CD14-positive monocyte (primary cell): ENCODE measurements at regions not wholly inside any gene's neighbourhood (a gene's known extent, or its start where the extent isn't known, plus 50 kb on each side); places are given as distances from the start of the nearest gene placed in this dataset.

Experiments used
- DNase-seq, 3 donors: peaks; one replicate each; pipeline ENCODE4 v3.0.0-alpha.2; 2011 to 2022
- H2AFZ ChIP-seq: 2 replicates; pipeline ENCODE4 v1.6.0; 2012; ENCODE audit warnings: mild to moderate bottlenecking, low read depth, low read length, inconsistent platforms; ENCODE audit not compliant: insufficient read depth, poor library complexity, severe bottlenecking
- H3K27ac ChIP-seq, 2 donors: 1 replicate in 1 of 2; 2 replicates in 1 of 2; pipeline ENCODE4 v1.5.1; 2012 to 2013; ENCODE audit warnings: low read length in 2 of 2, control low read depth in 1 of 2, inconsistent platforms in 1 of 2, low read depth in 1 of 2, mild to moderate bottlenecking in 1 of 2
- H3K27me3 ChIP-seq, 2 donors: one replicate each; pipeline versions ENCODE4 v1.6.0 to v1.6.1; 2011 to 2013; ENCODE audit warnings: low read length in 2 of 2; ENCODE audit not compliant: control insufficient read depth in 2 of 2, insufficient read depth in 2 of 2
- H3K36me3 ChIP-seq, 2 donors: replicated peaks in 1 of 2; 1 replicate in 1 of 2; 2 replicates in 1 of 2; pipeline versions ENCODE4 v1.5.1 to v1.6.1; 2012 to 2013; ENCODE audit warnings: low read length in 2 of 2, control low read depth in 1 of 2, inconsistent platforms in 1 of 2, mild to moderate bottlenecking in 1 of 2; ENCODE audit not compliant: insufficient read depth in 2 of 2, control insufficient read depth in 1 of 2
- H3K4me1 ChIP-seq, 2 donors: 1 replicate in 1 of 2; 2 replicates in 1 of 2; pipeline versions ENCODE4 v1.5.1 to v1.6.1; 2012 to 2013; ENCODE audit warnings: low read length in 2 of 2, control low read depth in 1 of 2, inconsistent platforms in 1 of 2, mild to moderate bottlenecking in 1 of 2, moderate library complexity in 1 of 2; ENCODE audit not compliant: insufficient read depth in 2 of 2, control insufficient read depth in 1 of 2
- H3K4me2 ChIP-seq: replicated peaks from 2 replicates; pipeline ENCODE3; 2012; ENCODE audit warnings: low read length, moderate library complexity, mild to moderate bottlenecking; ENCODE audit not compliant: poor library complexity, severe bottlenecking; ENCODE audit errors: extremely low read depth
- H3K4me3 ChIP-seq, 3 experiments: fragments of 200-600 bp in 1 of 3; sonication (generic) in 1 of 3; replicated peaks in 1 of 3; 1 replicate in 2 of 3; 2 replicates in 1 of 3; pipeline ENCODE4 v1.5.1; 2011 to 2013; ENCODE audit warnings: low read length in 3 of 3, mild to moderate bottlenecking in 3 of 3, control low read depth in 2 of 3, low read depth in 2 of 3, inconsistent platforms in 1 of 3, moderate library complexity in 1 of 3
- H3K79me2 ChIP-seq: 2 replicates; pipeline ENCODE4 v1.6.0; 2012; ENCODE audit warnings: mild to moderate bottlenecking, control low read depth, inconsistent platforms, low read length, moderate library complexity; ENCODE audit not compliant: insufficient read depth
- H3K9ac ChIP-seq: 2 replicates; pipeline ENCODE4 v1.6.0; 2017; ENCODE audit warnings: low read length, mild to moderate bottlenecking; ENCODE audit not compliant: insufficient read depth, poor library complexity, severe bottlenecking
- H3K9me3 ChIP-seq, 2 donors: replicated peaks in 1 of 2; 1 replicate in 1 of 2; 2 replicates in 1 of 2; pipeline versions ENCODE4 v1.5.1 to v1.6.1; 2012 to 2013; ENCODE audit warnings: low read length in 2 of 2, control low read depth in 1 of 2; ENCODE audit not compliant: control insufficient read depth in 1 of 2, insufficient read depth in 1 of 2
- H4K20me1 ChIP-seq: 2 replicates; pipeline ENCODE4 v1.6.0; 2012; ENCODE audit warnings: mild to moderate bottlenecking, low read length, control low read depth, moderate library complexity; ENCODE audit not compliant: insufficient read depth
- H3K27ac Mint-ChIP-seq, 7 donors: one replicate each; pipeline ENCODE4 v1.8.0; 2020; ENCODE audit warnings: mild to moderate bottlenecking in 7 of 7, mixed read lengths in 7 of 7, moderate library complexity in 6 of 7, inconsistent platforms in 2 of 7
- H3K27me3 Mint-ChIP-seq, 3 donors: one replicate each; pipeline ENCODE4 v1.8.0; 2021 to 2022; ENCODE audit warnings: low read depth in 3 of 3, mild to moderate bottlenecking in 3 of 3, mixed read lengths in 3 of 3, moderate library complexity in 3 of 3, inconsistent platforms in 1 of 3
- H3K36me3 Mint-ChIP-seq, 2 donors: one replicate each; pipeline ENCODE4 v1.8.0; 2020; ENCODE audit warnings: mixed read lengths in 2 of 2, inconsistent platforms in 1 of 2, mild to moderate bottlenecking in 1 of 2
- H3K4me1 Mint-ChIP-seq: one replicate; pipeline ENCODE4 v1.8.0; 2020; ENCODE audit warnings: mild to moderate bottlenecking, mixed read lengths
- H3K4me3 Mint-ChIP-seq, 2 donors: one replicate each; pipeline ENCODE4 v1.8.0; 2020; ENCODE audit warnings: mild to moderate bottlenecking in 2 of 2, mixed read lengths in 2 of 2, moderate library complexity in 1 of 2
- H3K9me3 Mint-ChIP-seq, 7 donors: one replicate each; pipeline ENCODE4 v1.8.0; 2020 to 2022; ENCODE audit warnings: mixed read lengths in 7 of 7, mild to moderate bottlenecking in 6 of 7, moderate library complexity in 6 of 7, inconsistent platforms in 2 of 7
- WGBS: methylation state at CpG from one replicate; pipeline ENCODE4 v1.1.5; 2013; ENCODE audit warnings: missing lambda C conversion rate; ENCODE audit not compliant: insufficient coverage; 5-methylcytosine and 5-hydroxymethylcytosine counted together
- intact Hi-C, 2 donors: fragments of 100-400 bp; cut with micrococcal nuclease; formaldehyde crosslinking; loops; one replicate each; pipeline versions ENCODE4 v1.15.0 to v1.15.1; 2023
- TF ChIP-seq, protein P1 (sequence below): fragments of 200-600 bp; IDR thresholded peaks from one replicate; pipeline ENCODE4 v1.8.0; 2022; ENCODE audit warnings: antibody characterized with exemption, mild to moderate bottlenecking

DNA sequence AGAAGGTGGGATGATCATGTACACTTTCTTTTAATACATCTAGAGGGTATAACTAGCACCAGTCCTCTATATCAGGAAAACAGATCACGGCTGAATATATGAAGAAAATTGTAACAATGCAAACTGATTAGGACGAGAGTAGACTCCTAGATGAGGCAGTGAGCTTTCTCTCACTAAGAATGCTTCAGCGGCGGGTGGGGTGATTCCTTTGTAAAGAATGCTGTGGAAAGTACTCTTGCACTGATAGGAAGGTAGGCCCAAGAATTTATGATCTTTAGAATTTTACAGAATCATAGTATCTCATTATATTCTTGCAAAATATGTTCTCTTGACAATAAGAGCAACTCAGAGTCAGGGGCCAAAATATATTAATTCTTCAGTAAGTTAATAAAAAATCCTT lies 133.0 kb downstream of the LMNTD1 start:
- no CpG with 5 or more reads among the region's 4 CpGs for WGBS
- no peaks in the 10 kb centered on the region for H3K4me1 ChIP-seq

DNA sequence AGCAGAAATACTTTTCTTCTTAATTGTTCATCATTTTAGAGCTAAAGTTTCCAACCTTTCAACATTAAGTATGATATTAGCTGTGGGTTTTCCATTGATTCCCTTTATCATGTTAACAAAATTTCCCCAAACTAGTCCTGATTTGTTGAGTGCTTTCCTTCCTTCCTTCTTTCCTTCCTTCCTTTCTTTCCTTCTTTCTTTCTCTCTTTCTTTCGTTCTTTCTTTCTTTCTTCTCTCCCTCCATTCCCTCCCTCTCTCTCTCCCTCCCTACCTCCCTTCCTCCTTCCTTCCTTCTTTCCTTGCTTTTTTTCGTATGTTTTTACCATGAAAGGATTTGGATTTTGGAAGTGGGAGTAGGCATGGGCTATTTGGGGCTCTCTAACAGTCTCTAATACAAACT lies 133.5 kb downstream of the LMNTD1 start:
- Mint-ChIP-seq H3K27me3 (peaks cover 0 to 2% (median 0%) of the 10 kb centered on the region in 3 donors), H3K9me3 (peaks cover 0 to 3% (median 0%) of the 10 kb centered on the region in 7 donors), H3K4me3 (no peak overlapping the region), H3K36me3 (no peaks in the 10 kb centered on the region), H3K27ac (no peak overlapping the region), H3K4me1 (peaks cover 1% of the 10 kb centered on the region)
- Histone ChIP-seq H4K20me1 (no peaks in the 10 kb centered on the region), H3K9me3 (no peaks in the 10 kb centered on the region), H3K9ac (no peak overlapping the region), H3K4me2 (no peak overlapping the region), H3K79me2 (no peaks in the 10 kb centered on the region), H2AFZ (no peak overlapping the region), H3K27me3 (no peaks in the 10 kb centered on the region), H3K4me1 (no peaks in the 10 kb centered on the region), H3K36me3 (no peaks in the 10 kb centered on the region), H3K27ac (no peak overlapping the region), H3K4me3 (no peak overlapping the region)
- TF ChIP-seq, protein P1, sequence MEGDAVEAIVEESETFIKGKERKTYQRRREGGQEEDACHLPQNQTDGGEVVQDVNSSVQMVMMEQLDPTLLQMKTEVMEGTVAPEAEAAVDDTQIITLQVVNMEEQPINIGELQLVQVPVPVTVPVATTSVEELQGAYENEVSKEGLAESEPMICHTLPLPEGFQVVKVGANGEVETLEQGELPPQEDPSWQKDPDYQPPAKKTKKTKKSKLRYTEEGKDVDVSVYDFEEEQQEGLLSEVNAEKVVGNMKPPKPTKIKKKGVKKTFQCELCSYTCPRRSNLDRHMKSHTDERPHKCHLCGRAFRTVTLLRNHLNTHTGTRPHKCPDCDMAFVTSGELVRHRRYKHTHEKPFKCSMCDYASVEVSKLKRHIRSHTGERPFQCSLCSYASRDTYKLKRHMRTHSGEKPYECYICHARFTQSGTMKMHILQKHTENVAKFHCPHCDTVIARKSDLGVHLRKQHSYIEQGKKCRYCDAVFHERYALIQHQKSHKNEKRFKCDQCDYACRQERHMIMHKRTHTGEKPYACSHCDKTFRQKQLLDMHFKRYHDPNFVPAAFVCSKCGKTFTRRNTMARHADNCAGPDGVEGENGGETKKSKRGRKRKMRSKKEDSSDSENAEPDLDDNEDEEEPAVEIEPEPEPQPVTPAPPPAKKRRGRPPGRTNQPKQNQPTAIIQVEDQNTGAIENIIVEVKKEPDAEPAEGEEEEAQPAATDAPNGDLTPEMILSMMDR = no peak
- WGBS = no CpG with 5 or more reads among the region's 2 CpGs
- DNase-seq = no peak
- intact Hi-C loops = no loop called here

More for the DNA sequence above, 133.0 kb downstream of the LMNTD1 start:
- H3K27ac ChIP-seq = no peak overlapping the region
- H3K9me3 ChIP-seq = no peaks in the 10 kb centered on the region
- intact Hi-C loops = no loop called here
- no peak overlapping the region for H3K4me3 ChIP-seq
- no peaks in the 10 kb centered on the region for H4K20me1 ChIP-seq
- H2AFZ ChIP-seq = no peak overlapping the region
- H3K4me1 Mint-ChIP-seq = peaks cover 1% of the 10 kb centered on the region
- no peak overlapping the region for H3K9ac ChIP-seq
- H3K36me3 ChIP-seq = no peaks in the 10 kb centered on the region
- TF ChIP-seq, protein P1 = no peak
- peaks cover 0 to 3% (median 0%) of the 10 kb centered on the region in 7 donors for H3K9me3 Mint-ChIP-seq
- no peak overlapping the region for H3K4me2 ChIP-seq
- H3K27ac Mint-ChIP-seq = no peak overlapping the region
- no peak overlapping the region for H3K4me3 Mint-ChIP-seq
- DNase-seq = no peak
- H3K36me3 Mint-ChIP-seq = no peaks in the 10 kb centered on the region
- H3K27me3 ChIP-seq = no peaks in the 10 kb centered on the region
- no peaks in the 10 kb centered on the region for H3K79me2 ChIP-seq
- H3K27me3 Mint-ChIP-seq = peaks cover 0 to 2% (median 0%) of the 10 kb centered on the region in 3 donors
